ENCODE measurements at regions not wholly inside any gene's neighbourhood (a gene's known extent, or its start where the extent isn't known, plus 50 kb on each side); places are given as distances from the start of the nearest gene placed in this dataset.

GRCh38 chr6:147711476-147711875 is 203.0 kb downstream of the SAMD5 start:
- DNase-seq (ENCODE audit: extremely low read depth, low read depth), result no peak

GRCh38 chr6:147712841-147713240 is 204.4 kb downstream of the SAMD5 start:
- no peak for DNase-seq (ENCODE audit: extremely low read depth, low read depth)

- no peak for DNase-seq (ENCODE audit: extremely low read depth, low read depth)
These were observed 206.5 kb downstream of the SAMD5 start for GRCh38 chr6:147715035-147715434.

GRCh38 chr6:147716434-147716833 is 207.9 kb downstream of the SAMD5 start:
- DNase-seq (ENCODE audit: extremely low read depth, low read depth), result no peak

- DNase-seq (ENCODE audit: extremely low read depth, low read depth), result no peak
These were observed 209.5 kb downstream of the SAMD5 start for GRCh38 chr6:147717991-147718390.

GRCh38 chr6:147722158-147722557 is 213.7 kb downstream of the SAMD5 start:
- DNase-seq (ENCODE audit: extremely low read depth, low read depth), result no peak

- DNase-seq (ENCODE audit: extremely low read depth, low read depth), result no peak
These were observed 216.0 kb downstream of the SAMD5 start for GRCh38 chr6:147724454-147724853.

GRCh38 chr6:147726342-147726741 is 217.9 kb downstream of the SAMD5 start:
- no peak for DNase-seq (ENCODE audit: extremely low read depth, low read depth)

GRCh38 chr6:147728903-147729302 is 220.4 kb downstream of the SAMD5 start:
- no peak for DNase-seq (ENCODE audit: extremely low read depth, low read depth)

GRCh38 chr6:147733686-147734085 is 225.2 kb downstream of the SAMD5 start:
- DNase-seq (ENCODE audit: extremely low read depth, low read depth), result no peak

GRCh38 chr6:147734151-147734550 is 225.7 kb downstream of the SAMD5 start:
- DNase-seq (ENCODE audit: extremely low read depth, low read depth), result no peak

GRCh38 chr6:147735924-147736323 is 227.4 kb downstream of the SAMD5 start:
- DNase-seq (ENCODE audit: extremely low read depth, low read depth), result no peak

- DNase-seq (ENCODE audit: extremely low read depth, low read depth), result no peak
These were observed 228.6 kb downstream of the SAMD5 start for GRCh38 chr6:147737115-147737514.

- DNase-seq (ENCODE audit: extremely low read depth, low read depth), result no peak
These were observed 229.6 kb downstream of the SAMD5 start for GRCh38 chr6:147738099-147738498.

GRCh38 chr6:147738516-147739162 is 230.1 kb downstream of the SAMD5 start:
- no peak for DNase-seq (ENCODE audit: extremely low read depth, low read depth)

GRCh38 chr6:147740326-147740725 is 231.8 kb downstream of the SAMD5 start:
- no peak for DNase-seq (ENCODE audit: extremely low read depth, low read depth)

- no peak for DNase-seq (ENCODE audit: extremely low read depth, low read depth)
These were observed 232.4 kb downstream of the SAMD5 start for GRCh38 chr6:147740916-147741315.

- no peak for DNase-seq (ENCODE audit: extremely low read depth, low read depth)
These were observed 232.9 kb downstream of the SAMD5 start for GRCh38 chr6:147741389-147741788.

- DNase-seq (ENCODE audit: extremely low read depth, low read depth), result no peak
These were observed 233.9 kb downstream of the SAMD5 start for GRCh38 chr6:147742440-147742839.

GRCh38 chr6:147744012-147744411 is 235.5 kb downstream of the SAMD5 start:
- no peak for DNase-seq (ENCODE audit: extremely low read depth, low read depth)

- no peak for DNase-seq (ENCODE audit: extremely low read depth, low read depth)
These were observed 240.8 kb downstream of the SAMD5 start for GRCh38 chr6:147749331-147749730.

GRCh38 chr6:147750413-147750812 is 241.9 kb downstream of the SAMD5 start:
- DNase-seq (ENCODE audit: extremely low read depth, low read depth), result no peak

GRCh38 chr6:147751232-147751631 is 242.7 kb downstream of the SAMD5 start:
- DNase-seq (ENCODE audit: extremely low read depth, low read depth), result no peak
